MV-4-11 (cell line): ENCODE measurements at regions not wholly inside any gene's neighbourhood (a gene's known extent, or its start where the extent isn't known, plus 50 kb on each side); places are given as distances from the start of the nearest gene placed in this dataset.
"Not testable (repeated sequence)": the region's sequence is repeated elsewhere in the genome, so short reads cannot be mapped to it uniquely, and the experiment has no call there.

Experiments
- DNase-seq: peaks from one replicate; lab custom pipeline; 2025; lab: John Stamatoyannopoulos, UW

GRCh38 chr7:142469696-142470543, 212.1 kb upstream of the PRSS58 start:
- DNase-seq, result peak; percentile 74

- peak; percentile 63 for DNase-seq
These were observed 211.2 kb upstream of the PRSS58 start for GRCh38 chr7:142468871-142469665.

- not testable (repeated sequence) for DNase-seq
These were observed 209.3 kb upstream of the PRSS58 start for GRCh38 chr7:142467056-142467655.

- no peak for DNase-seq
These were observed 205.6 kb upstream of the PRSS58 start for GRCh38 chr7:142463401-142463850.

- DNase-seq, result no peak
These were observed 203.6 kb upstream of the PRSS58 start for GRCh38 chr7:142461437-142461836.

GRCh38 chr7:142460402-142461117, 202.7 kb upstream of the PRSS58 start:
- no peak for DNase-seq

- peak; percentile 75 for DNase-seq
These were observed 201.7 kb upstream of the PRSS58 start for GRCh38 chr7:142459551-142459963.

GRCh38 chr7:142457146-142457703, 199.4 kb upstream of the PRSS58 start:
- no peak for DNase-seq

- DNase-seq, result no peak
These were observed 197.5 kb upstream of the PRSS58 start for GRCh38 chr7:142455392-142455791.

- no peak for DNase-seq
These were observed 197.0 kb upstream of the PRSS58 start for GRCh38 chr7:142454862-142455261.

- no peak for DNase-seq
These were observed 194.9 kb upstream of the PRSS58 start for GRCh38 chr7:142452791-142453190.

- DNase-seq, result no peak
These were observed 194.0 kb upstream of the PRSS58 start for GRCh38 chr7:142451817-142452216.

GRCh38 chr7:142451296-142451695, 193.4 kb upstream of the PRSS58 start:
- DNase-seq, result peak; percentile 49

GRCh38 chr7:142450695-142451094, 192.8 kb upstream of the PRSS58 start:
- DNase-seq, result no peak

- DNase-seq, result no peak
These were observed 192.3 kb upstream of the PRSS58 start for GRCh38 chr7:142450206-142450605.

GRCh38 chr7:142448857-142449256, 191.0 kb upstream of the PRSS58 start:
- not testable (repeated sequence) for DNase-seq

GRCh38 chr7:142447762-142448161, 189.9 kb upstream of the PRSS58 start:
- DNase-seq, result no peak

GRCh38 chr7:142445019-142445686, 187.3 kb upstream of the PRSS58 start:
- no peak for DNase-seq

- DNase-seq, result peak; percentile 46
These were observed 185.6 kb upstream of the PRSS58 start for GRCh38 chr7:142443216-142444010.

GRCh38 chr7:142442396-142442795, 184.5 kb upstream of the PRSS58 start:
- DNase-seq, result no peak
